Activated naive CD4-positive, alpha-beta T cell treated with anti-CD3 and anti-CD28 coated beads for 36 hours (primary cell): ENCODE measurements at regions not wholly inside any gene's neighbourhood (a gene's known extent, or its start where the extent isn't known, plus 50 kb on each side); places are given as distances from the start of the nearest gene placed in this dataset.
"Not testable (repeated sequence)": the region's sequence is repeated elsewhere in the genome, so short reads cannot be mapped to it uniquely, and the experiment has no call there.

ENCODE experiments used
- CTCF ChIA-PET: fragments of 350-600 bp; sonication (Branson Sonifier 250); formaldehyde crosslinking; loops from one replicate; lab custom pipeline; 2021; ENCODE audit warnings: antibody characterized with exemption; lab: Charles Lee
- DNase-seq: peaks from one replicate; pipeline ENCODE4 v3.0.0-alpha.2; 2020
- H3K27ac Mint-ChIP-seq: one replicate; pipeline ENCODE4 v1.8.0; 2021; ENCODE audit warnings: mild to moderate bottlenecking, mixed read lengths
- H3K27me3 Mint-ChIP-seq: one replicate; pipeline ENCODE4 v1.8.0; 2021; ENCODE audit warnings: low read depth, mixed read lengths
- H3K36me3 Mint-ChIP-seq: one replicate; pipeline ENCODE4 v1.8.0; 2021; ENCODE audit warnings: low read depth, mixed read lengths
- H3K4me1 Mint-ChIP-seq: one replicate; pipeline ENCODE4 v1.8.0; 2021; ENCODE audit warnings: low read depth, mixed read lengths
- H3K4me3 Mint-ChIP-seq: one replicate; pipeline ENCODE4 v1.8.0; 2021; ENCODE audit warnings: mild to moderate bottlenecking, moderate library complexity, mixed read lengths
- H3K9me3 Mint-ChIP-seq: one replicate; pipeline ENCODE4 v1.8.0; 2021; ENCODE audit warnings: mixed read lengths
- intact Hi-C: fragments of 100-400 bp; cut with micrococcal nuclease; formaldehyde crosslinking; loops from one replicate; pipeline ENCODE4 v1.15.1; 2023

DNA sequence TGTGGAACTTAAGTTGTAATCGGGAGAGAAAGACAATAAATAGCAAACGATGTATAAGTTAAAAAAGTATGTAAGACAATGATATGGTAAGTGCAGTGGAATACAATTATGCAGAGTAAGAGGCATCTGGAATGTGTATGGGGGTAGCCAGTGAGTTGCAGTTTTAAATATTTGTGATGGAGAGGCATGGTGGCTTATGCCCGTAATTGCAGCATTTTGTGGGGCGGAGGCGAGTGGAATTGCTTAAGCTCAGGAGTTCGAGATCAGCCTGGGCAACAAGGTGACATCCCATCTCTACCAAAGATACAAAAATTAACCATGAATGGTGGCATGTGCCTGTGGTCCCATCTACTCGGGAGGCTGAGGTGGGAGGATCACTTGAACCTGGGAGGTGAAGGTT is 52.5 kb upstream of the WDFY3 start:
- intact Hi-C loops = no loop called here
- Mint-ChIP-seq H3K27ac (no peak overlapping the region), H3K4me1 (no peaks in the 10 kb centered on the region), H3K36me3 (no peaks in the 10 kb centered on the region), H3K9me3 (peaks cover 3% of the 10 kb centered on the region), H3K27me3 (peaks cover 5% of the 10 kb centered on the region), H3K4me3 (no peak overlapping the region)
- CTCF ChIA-PET = no interaction called here
- no peak for DNase-seq

DNA sequence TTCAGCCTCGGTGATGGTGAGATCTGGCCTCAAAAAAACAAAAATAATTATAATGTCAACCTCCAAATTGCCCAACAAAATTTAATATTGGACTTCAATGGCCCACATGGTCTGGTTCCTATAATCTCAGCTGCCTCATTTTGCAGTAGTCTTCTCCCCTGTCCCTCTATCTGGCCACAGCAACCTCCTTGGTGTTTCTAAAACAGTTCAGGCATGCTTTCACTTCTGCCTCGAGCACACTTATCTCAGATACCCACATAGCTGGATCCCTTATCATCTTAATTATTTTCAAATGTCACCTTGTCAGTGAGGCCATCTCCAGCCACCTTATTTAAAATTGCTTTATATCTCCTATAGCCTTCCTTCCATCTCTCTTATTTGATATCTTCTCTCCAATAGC is 52.9 kb upstream of the WDFY3 start:
- Mint-ChIP-seq H3K36me3 (no peaks in the 10 kb centered on the region), H3K27me3 (peaks cover 5% of the 10 kb centered on the region), H3K4me1 (no peaks in the 10 kb centered on the region), H3K27ac (no peak overlapping the region), H3K9me3 (peaks cover 3% of the 10 kb centered on the region), H3K4me3 (no peak overlapping the region)
- DNase-seq = no peak
- intact Hi-C loops = no loop called here
- CTCF ChIA-PET = no interaction called here

DNA sequence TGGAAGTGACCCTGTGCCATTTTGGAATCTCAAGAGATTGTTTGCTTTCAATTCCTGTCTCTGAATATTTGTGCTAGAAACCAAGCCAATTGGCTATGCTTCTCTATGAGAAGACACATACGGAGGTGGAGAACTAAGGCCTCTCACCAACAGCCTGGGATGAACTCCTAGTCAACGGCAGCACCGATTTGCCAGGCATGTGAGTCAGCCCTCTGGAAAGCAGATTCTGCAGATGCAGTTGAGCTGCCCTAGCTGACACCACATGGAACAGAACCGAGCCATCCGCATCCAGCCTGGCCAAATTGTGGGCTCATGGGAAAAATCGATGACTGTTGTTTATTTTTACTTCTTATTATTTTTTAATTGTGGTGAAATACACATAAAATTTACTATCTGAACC is 58.2 kb upstream of the WDFY3 start:
- DNase-seq = no peak
- H3K27me3 Mint-ChIP-seq = peaks cover 4% of the 10 kb centered on the region
- intact Hi-C loops = no loop called here
- H3K36me3 Mint-ChIP-seq = no peaks in the 10 kb centered on the region
- no peak overlapping the region for H3K4me3 Mint-ChIP-seq
- CTCF ChIA-PET = no interaction called here
- peaks cover 5% of the 10 kb centered on the region for H3K9me3 Mint-ChIP-seq
- H3K4me1 Mint-ChIP-seq = no peaks in the 10 kb centered on the region
- H3K27ac Mint-ChIP-seq = no peak overlapping the region

DNA sequence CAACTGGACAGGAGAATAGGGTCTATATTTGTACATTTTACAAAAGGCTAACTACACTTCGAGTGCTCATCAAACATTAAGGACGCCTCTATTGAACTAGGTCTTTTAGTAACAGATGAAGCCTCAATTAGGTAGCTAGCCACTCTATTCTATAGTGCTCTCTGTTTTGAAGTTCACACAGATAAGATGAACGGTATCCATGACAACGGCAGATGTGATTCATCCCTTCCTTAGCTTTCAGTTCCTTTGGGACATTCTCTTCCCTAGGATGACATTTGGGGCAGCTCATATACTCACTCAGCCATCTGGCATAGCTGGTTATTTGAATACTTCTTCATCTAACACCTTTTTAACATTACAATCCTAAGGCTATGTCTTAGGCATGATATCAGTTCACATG is 62.4 kb upstream of the WDFY3 start:
- intact Hi-C loops = no loop called here
- Mint-ChIP-seq H3K27me3 (no peaks in the 10 kb centered on the region), H3K9me3 (peaks cover 10% of the 10 kb centered on the region), H3K36me3 (peaks cover 4% of the 10 kb centered on the region), H3K4me3 (no peak overlapping the region), H3K4me1 (no peaks in the 10 kb centered on the region), H3K27ac (no peak overlapping the region)
- no peak for DNase-seq
- CTCF ChIA-PET = no interaction called here

DNA sequence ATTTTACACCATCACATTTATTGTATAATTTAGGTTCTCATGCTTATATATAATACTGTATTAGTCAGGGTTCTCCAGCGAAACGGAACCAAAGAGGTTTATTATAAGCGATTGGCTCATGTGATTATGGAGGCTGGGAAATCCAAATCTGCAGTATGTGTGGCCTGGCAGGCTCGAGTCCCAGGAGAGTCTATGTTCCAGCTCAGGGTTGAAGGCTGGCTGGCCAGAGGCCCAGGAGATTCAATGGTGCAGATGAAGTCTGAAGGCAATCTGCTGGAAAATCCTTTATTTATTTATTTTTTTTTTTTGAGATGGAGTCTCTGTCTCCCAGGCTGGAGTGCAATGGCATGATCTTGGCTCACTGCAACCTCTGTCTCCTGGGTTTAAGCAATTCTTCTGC is 63.0 kb upstream of the WDFY3 start:
- no peaks in the 10 kb centered on the region for H3K27me3 Mint-ChIP-seq
- no peaks in the 10 kb centered on the region for H3K4me1 Mint-ChIP-seq
- H3K36me3 Mint-ChIP-seq = peaks cover 4% of the 10 kb centered on the region
- intact Hi-C loops = no loop called here
- no peak for DNase-seq
- CTCF ChIA-PET = no interaction called here
- H3K9me3 Mint-ChIP-seq = peaks cover 16% of the 10 kb centered on the region
- H3K4me3 Mint-ChIP-seq = no peak overlapping the region
- H3K27ac Mint-ChIP-seq = no peak overlapping the region

DNA sequence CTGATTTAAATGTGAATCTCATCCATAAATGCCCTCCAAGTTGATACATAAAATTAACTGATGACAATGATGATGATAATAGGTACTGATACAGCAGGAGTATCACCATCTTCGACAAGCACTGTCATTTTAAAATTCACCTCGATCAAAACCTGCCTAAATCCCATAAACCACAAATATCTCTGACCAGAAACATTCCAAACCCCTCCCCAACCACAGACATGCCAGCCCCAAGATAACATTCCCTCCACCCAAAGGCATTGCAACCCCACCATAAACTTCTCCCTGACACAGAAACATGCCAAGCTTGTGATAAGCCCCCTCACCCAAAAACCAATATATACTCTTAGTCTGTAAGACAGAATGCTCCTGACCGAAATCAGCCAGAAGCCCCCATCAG is 63.7 kb upstream of the WDFY3 start:
- intact Hi-C loops = no loop called here
- Mint-ChIP-seq H3K4me1 (no peaks in the 10 kb centered on the region), H3K9me3 (peaks cover 17% of the 10 kb centered on the region), H3K27ac (no peak overlapping the region), H3K27me3 (no peaks in the 10 kb centered on the region), H3K36me3 (peaks cover 4% of the 10 kb centered on the region), H3K4me3 (no peak overlapping the region)
- CTCF ChIA-PET = no interaction called here
- no peak for DNase-seq

DNA sequence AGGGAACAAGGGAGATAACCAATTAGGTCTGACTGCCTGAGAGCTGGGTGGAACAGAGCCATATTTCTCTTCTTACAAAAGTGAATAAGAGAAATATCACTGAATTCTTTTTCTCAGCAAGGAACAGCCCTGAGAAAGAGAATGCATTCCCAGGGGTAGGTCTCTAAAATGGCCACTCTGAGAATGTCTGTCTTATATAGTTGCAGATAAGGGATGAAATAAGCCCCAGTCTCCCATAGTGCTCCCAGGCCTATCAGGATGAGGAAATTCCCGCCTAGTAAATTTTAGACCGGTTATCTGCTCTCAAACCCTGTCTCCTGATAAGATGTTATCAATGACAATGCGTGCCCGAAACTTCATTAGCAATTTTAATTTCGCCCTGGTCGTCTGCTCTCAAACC is 67.3 kb upstream of the WDFY3 start:
- intact Hi-C loops, H3K4me1 Mint-ChIP-seq, CTCF ChIA-PET, H3K27me3 Mint-ChIP-seq, DNase-seq, H3K4me3 Mint-ChIP-seq, H3K36me3 Mint-ChIP-seq, H3K27ac Mint-ChIP-seq: not testable (repeated sequence)
- peaks cover 15% of the 10 kb centered on the region for H3K9me3 Mint-ChIP-seq

DNA sequence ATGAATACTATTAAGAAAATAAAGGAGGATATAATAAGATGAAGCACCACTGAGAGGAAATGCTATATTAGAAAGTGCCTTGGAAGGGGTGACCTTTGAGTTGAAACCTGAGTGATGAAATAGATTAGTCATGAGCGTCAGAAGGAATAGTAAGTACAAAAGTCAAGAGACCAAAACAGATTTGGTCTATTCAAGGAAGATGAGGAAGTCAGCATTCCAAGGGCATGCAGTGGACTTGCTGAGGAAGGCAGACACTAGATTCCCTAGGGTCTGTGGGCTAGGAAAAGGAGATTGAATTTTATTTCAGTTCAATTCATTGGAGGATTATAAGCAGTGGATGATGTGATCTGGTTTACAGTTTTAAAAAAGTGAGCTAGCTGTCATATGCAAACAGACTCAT is 73.0 kb upstream of the WDFY3 start:
- H3K27ac Mint-ChIP-seq = no peak overlapping the region
- CTCF ChIA-PET = no interaction called here
- H3K4me3 Mint-ChIP-seq = no peak overlapping the region
- peaks cover under 1% of the 10 kb centered on the region for H3K9me3 Mint-ChIP-seq
- H3K36me3 Mint-ChIP-seq = no peaks in the 10 kb centered on the region
- no peaks in the 10 kb centered on the region for H3K4me1 Mint-ChIP-seq
- no peak for DNase-seq
- H3K27me3 Mint-ChIP-seq = no peaks in the 10 kb centered on the region
- intact Hi-C loops = no loop called here

DNA sequence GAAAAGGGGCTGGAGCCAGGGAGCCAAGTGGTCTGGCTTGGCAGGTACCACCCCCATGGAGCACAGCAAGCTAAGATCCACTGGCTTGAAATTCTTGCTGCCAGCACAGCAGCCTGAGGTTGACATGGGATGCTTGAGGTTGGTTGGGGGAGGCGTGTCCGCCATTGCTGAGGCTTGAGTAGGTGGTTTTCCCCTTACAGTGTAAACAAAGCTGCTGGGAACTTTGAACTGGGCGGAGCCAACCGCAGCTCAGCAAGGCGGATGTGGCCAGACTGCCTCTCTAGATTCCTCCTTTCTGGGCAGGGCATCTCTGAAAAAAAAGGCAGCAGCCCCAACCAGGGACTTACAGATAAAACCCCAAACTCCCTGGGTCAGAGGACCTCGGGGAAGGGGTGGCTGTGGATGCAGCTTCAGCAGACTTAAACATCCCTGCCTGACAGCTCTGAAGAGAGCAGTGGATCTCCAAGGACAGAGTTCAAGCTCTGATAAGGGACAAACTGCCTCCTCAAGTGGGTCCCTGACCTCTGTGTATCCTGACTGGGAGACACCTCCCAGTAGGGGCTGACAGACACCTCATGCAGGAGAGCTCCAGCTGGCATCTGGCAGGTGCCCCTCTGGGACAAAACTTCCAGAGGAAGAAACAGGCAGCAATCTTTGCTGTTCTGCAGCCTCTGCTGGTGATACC is 77.5 kb upstream of the WDFY3 start:
- H3K9me3 Mint-ChIP-seq, H3K36me3 Mint-ChIP-seq, intact Hi-C loops, CTCF ChIA-PET, H3K4me1 Mint-ChIP-seq, H3K27ac Mint-ChIP-seq, H3K27me3 Mint-ChIP-seq, DNase-seq, H3K4me3 Mint-ChIP-seq: not testable (repeated sequence)

DNA sequence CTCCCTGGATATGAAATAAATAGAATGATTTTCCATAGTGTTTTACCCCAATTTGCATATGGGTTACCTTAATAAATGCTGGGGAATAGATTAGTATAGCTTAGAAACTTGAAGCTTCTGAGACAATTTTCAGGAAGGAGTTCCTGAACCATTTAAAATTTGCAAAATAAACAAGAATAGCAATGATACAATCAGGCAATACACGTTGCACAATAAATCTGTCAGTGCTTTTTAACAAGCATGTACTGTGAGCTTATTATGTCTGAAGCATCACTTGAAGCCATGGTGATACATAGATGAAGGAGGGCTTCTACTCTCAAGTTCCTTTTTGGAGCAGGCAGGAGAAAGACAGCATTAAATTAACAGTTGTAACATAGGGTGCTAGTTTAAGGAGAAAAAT is 84.2 kb upstream of the WDFY3 start:
- Mint-ChIP-seq H3K27ac (no peak overlapping the region), H3K9me3 (no peaks in the 10 kb centered on the region), H3K27me3 (no peaks in the 10 kb centered on the region), H3K36me3 (no peaks in the 10 kb centered on the region), H3K4me1 (no peaks in the 10 kb centered on the region), H3K4me3 (no peak overlapping the region)
- no peak for DNase-seq
- CTCF ChIA-PET = interaction anchor here (1.2 kb wide), 1 partner anchor 10 kb away, joined by 3 read pairs; no protein-coding TSS in a partner anchor
- intact Hi-C loops = no loop called here

DNA sequence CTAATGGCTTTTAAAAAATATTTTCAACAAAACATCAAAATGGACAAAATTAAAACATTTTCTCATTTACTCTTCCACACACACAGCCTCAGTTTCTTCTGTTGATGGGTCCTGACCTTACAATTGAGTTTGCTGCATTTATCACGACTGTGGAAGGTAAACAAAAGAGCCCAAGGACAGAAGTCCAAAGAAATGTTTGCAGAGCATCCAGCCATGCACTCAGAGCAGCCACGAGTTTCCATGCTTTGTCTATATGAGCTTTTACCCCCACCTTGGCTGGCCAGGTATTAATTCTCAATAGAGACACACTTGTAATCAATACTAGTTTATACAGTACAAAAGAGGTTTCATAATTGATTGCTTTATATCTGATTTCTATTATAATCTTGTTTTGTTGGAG is 85.0 kb upstream of the WDFY3 start:
- Mint-ChIP-seq H3K27me3 (no peaks in the 10 kb centered on the region), H3K27ac (no peak overlapping the region), H3K4me3 (no peak overlapping the region), H3K9me3 (no peaks in the 10 kb centered on the region), H3K4me1 (no peaks in the 10 kb centered on the region), H3K36me3 (no peaks in the 10 kb centered on the region)
- intact Hi-C loops = no loop called here
- CTCF ChIA-PET = no interaction called here
- no peak for DNase-seq

DNA sequence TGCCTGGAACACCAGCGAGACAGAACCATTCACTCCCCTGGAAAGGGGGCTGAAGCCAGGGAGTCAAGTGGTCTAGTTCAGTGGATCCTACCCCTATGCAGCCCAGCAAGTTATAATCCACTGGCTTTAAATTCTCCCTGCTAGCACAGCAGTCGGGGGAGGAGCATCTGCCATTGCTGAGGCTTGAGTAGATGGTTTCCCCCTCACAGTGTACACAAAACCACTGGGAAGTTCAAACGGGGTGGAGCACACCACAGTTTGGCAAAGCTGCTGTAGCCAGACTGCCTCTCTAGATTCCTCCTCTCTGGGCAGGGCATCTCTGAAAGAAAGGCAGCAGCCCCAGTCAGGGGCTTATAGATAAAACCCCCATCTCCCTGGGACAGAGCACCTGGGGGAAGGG is 88.4 kb upstream of the WDFY3 start:
- CTCF ChIA-PET, DNase-seq, H3K27me3 Mint-ChIP-seq, H3K4me3 Mint-ChIP-seq, H3K27ac Mint-ChIP-seq, H3K36me3 Mint-ChIP-seq, H3K4me1 Mint-ChIP-seq, H3K9me3 Mint-ChIP-seq, intact Hi-C loops: not testable (repeated sequence)

DNA sequence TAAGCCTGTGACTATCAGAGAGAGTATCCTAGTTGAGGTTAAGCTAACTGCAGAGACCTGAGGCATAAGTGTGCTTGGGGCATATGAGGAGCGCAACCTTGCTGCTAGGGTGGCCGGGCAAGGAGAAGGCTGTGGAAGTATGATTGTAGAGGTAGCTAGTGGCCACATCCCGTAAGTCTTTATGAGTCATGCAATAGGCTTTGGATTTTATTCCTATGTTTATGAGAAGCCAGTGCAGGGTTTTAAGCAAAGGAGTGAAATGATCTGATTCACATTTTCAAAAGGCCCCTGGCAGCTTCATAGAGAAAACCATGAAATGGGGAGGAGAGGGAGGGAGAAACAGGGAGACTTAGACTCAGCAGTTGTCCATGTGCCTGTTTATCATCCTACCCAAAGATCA is 92.1 kb upstream of the WDFY3 start:
- CTCF ChIA-PET = no interaction called here
- no peaks in the 10 kb centered on the region for H3K36me3 Mint-ChIP-seq
- no peaks in the 10 kb centered on the region for H3K27me3 Mint-ChIP-seq
- peaks cover 1% of the 10 kb centered on the region for H3K9me3 Mint-ChIP-seq
- DNase-seq = no peak
- no peak overlapping the region for H3K4me3 Mint-ChIP-seq
- no peak overlapping the region for H3K27ac Mint-ChIP-seq
- no peaks in the 10 kb centered on the region for H3K4me1 Mint-ChIP-seq
- intact Hi-C loops = no loop called here
